Gastroesophageal sphincter (tissue), 3 donors: ENCODE measurements at regions not wholly inside any gene's neighbourhood (a gene's known extent, or its start where the extent isn't known, plus 50 kb on each side); places are given as distances from the start of the nearest gene placed in this dataset.

Experiments
- CTCF ChIP-seq, 4 experiments: fragments of 200-600 bp in 2 of 4; fragments of 450-650 bp in 2 of 4; sonication (generic) in 1 of 4; IDR thresholded peaks; one replicate each; pipeline ENCODE4 v1.5.1; 2017 to 2019; ENCODE audit warnings: antibody characterized with exemption in 4 of 4, mild to moderate bottlenecking in 2 of 4, moderate library complexity in 2 of 4
- EP300 ChIP-seq: sonication (generic); formaldehyde crosslinking; IDR thresholded peaks from one replicate; pipeline ENCODE4 v1.6.1; 2017; ENCODE audit warnings: antibody characterized with exemption, mild to moderate bottlenecking
- POLR2AphosphoS5 ChIP-seq: sonication (generic); formaldehyde crosslinking; IDR thresholded peaks from one replicate; pipeline ENCODE4 v1.6.1; 2017; ENCODE audit warnings: antibody characterized with exemption

- TF ChIP-seq POLR2AphosphoS5 (no peak), CTCF (IDR thresholded peaks at IDR 0.05) (no peak), EP300 (no peak)
Measured at GRCh38 chr2:8045081-8045614, 636.7 kb upstream of the ID2 start.
